ENCODE measurements at regions not wholly inside any gene's neighbourhood (a gene's known extent, or its start where the extent isn't known, plus 50 kb on each side); places are given as distances from the start of the nearest gene placed in this dataset.

DNA sequence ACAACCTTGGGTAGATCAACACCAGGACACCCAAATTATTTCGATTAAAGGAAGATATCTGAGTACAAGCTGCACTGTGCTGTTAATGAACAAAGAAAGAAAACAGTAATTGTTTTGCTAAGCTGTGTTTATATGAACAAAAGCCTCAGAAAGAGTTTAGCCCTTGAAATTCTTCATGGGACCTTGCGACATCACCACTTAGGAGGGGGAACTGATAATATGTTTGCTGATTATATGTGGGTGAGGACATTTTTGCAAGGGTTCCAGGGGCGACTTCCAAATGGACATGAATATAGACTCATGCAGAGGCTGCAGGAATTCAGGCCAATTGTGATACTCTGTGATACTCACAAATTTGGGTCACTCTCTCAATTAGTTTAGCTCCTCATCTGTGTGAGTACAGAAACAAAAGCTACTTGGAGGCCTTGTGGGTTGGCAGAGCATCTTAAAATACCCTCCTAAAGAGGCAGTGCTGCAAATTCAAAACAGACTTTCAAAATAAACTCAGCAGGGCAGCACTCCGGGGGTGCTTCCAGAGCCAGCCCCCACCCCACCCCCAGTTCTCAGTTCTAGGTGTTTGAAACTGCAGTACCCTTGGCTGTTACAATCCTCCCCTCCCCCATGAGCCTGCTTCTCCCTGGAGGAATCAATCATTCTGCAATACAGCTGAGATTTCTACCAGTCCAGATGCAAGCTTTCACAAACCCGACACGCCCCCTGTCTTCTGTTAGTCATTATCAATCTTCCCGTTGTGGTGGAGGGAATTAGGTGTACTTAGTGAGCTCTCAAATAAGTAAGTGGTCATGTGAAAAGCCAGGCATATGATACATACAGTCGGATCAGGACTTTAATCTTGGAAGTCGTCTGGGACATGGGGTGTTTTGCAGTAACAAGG, 97.0 kb upstream of the MBNL2 start:
- H3K9me3 ChIP-seq: no peaks in the 10 kb centered on the region
- Mint-ChIP-seq H3K36me3 (ENCODE audit: insufficient read depth, unreplicated experiment) (no peaks in the 10 kb centered on the region), H3K9me3 (ENCODE audit: unreplicated experiment) (no peaks in the 10 kb centered on the region), H3K4me3 (ENCODE audit: unreplicated experiment) (no peak overlapping the region), H3K27me3 (ENCODE audit: insufficient read depth, unreplicated experiment) (no peaks in the 10 kb centered on the region), H3K4me1 (ENCODE audit: low read depth, unreplicated experiment) (peaks cover 59% of the 10 kb centered on the region), H3K27ac (ENCODE audit: unreplicated experiment) (no peak overlapping the region)
- no peaks in the 10 kb centered on the region for H3K36me3 ChIP-seq (ENCODE audit: control insufficient read depth, insufficient read depth, low read length)
- no peaks in the 10 kb centered on the region for H3K27me3 ChIP-seq (replicated peaks; ENCODE audit: control insufficient read depth, insufficient read depth, low read length)
- no peak overlapping the region for H3K4me3 ChIP-seq (ENCODE audit: low read depth, low read length)
- TF ChIP-seq, protein P1, sequence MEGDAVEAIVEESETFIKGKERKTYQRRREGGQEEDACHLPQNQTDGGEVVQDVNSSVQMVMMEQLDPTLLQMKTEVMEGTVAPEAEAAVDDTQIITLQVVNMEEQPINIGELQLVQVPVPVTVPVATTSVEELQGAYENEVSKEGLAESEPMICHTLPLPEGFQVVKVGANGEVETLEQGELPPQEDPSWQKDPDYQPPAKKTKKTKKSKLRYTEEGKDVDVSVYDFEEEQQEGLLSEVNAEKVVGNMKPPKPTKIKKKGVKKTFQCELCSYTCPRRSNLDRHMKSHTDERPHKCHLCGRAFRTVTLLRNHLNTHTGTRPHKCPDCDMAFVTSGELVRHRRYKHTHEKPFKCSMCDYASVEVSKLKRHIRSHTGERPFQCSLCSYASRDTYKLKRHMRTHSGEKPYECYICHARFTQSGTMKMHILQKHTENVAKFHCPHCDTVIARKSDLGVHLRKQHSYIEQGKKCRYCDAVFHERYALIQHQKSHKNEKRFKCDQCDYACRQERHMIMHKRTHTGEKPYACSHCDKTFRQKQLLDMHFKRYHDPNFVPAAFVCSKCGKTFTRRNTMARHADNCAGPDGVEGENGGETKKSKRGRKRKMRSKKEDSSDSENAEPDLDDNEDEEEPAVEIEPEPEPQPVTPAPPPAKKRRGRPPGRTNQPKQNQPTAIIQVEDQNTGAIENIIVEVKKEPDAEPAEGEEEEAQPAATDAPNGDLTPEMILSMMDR (IDR thresholded peaks at IDR 0.05; ENCODE audit: insufficient read depth in 1 of 2, low read depth in 1 of 2, low read length in 1 of 2, severe bottlenecking in 1 of 2, unreplicated experiment in 1 of 2): peak in 1 of 2 experiments; percentile 14
- intact Hi-C loops (cut with micrococcal nuclease; ENCODE audit: unreplicated experiment): loop anchor here (5.0 kb wide), 1 partner anchor 87 kb away; no protein-coding TSS in a partner anchor
- no TSS peak for BruUV-seq (replicated peaks)
- peak; percentile 44 to 46 for DNase-seq
- ChIA-PET POLR2A (interaction anchor here (0.7 kb wide), 1 partner anchor 17 kb away, joined by 3 read pairs; no protein-coding TSS in a partner anchor), CTCF (interaction anchor here (0.7 to 2.4 kb wide), 5 partner anchors 9 to 277 kb away, joined by 3 to 15 read pairs (median 3); no protein-coding TSS in a partner anchor)
- peaks cover 62% of the 10 kb centered on the region for H3K4me1 ChIP-seq

DNA sequence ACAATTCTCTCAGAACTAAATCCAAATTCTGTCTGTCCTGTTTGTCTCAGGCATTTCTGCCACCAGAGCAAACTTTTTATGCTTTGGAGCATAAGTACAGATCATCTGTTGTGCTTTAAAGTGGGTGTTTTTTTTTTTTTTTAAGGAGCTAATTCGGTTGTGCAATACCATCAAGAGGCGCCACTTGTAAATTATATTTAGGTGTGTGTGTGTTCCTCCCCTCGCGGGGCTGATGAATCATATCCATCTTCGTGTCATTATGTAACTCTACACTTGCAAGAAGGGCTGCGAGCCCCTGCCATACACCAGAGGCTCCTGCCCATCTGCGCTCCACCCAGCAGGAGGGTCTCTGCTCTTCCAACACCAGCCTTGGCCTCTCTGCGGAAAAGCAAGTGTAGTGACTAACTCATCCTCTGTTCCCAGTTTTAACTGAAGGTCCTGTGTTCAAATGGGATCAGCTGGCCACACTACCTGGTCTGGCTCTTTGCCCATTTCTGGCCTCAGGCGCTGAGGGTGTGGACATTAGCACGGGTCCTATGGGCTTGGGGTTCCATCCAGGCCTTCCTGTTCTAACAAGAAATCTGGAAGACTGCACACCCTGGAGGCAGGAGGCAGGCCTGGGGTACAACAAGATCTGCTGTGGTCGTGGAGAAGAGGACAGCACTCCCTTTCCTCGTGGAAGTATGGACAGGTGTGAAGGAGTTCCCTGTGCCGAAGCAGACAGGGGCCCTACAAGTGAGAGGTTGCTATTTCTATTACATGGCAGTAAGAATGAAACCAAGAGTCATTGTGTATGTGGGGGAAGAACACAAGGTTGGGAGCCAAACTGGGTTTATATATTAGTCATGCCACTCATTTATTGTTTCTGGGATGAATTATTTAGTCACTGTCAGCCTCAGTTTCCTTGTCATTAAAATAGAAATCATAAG, 96.1 kb upstream of the MBNL2 start:
- ChIA-PET POLR2A (interaction anchor here (0.7 kb wide), 1 partner anchor 16 kb away, joined by 3 read pairs; no protein-coding TSS in a partner anchor), CTCF (interaction anchor here (0.6 to 2.4 kb wide), 7 partner anchors 8 to 278 kb away, joined by 3 to 15 read pairs (median 3); no protein-coding TSS in a partner anchor)
- H3K9me3 Mint-ChIP-seq (ENCODE audit: unreplicated experiment): no peaks in the 10 kb centered on the region
- intact Hi-C loops (cut with micrococcal nuclease; ENCODE audit: unreplicated experiment): loop anchor here (5.0 kb wide), 1 partner anchor 86 kb away; no protein-coding TSS in a partner anchor
- no peak for DNase-seq
- TF ChIP-seq, protein P1 (IDR thresholded peaks at IDR 0.05; ENCODE audit: insufficient read depth in 1 of 2, low read depth in 1 of 2, low read length in 1 of 2, severe bottlenecking in 1 of 2, unreplicated experiment in 1 of 2): no peak
- no TSS peak for BruUV-seq (replicated peaks)
- H3K36me3 Mint-ChIP-seq (ENCODE audit: insufficient read depth, unreplicated experiment): no peaks in the 10 kb centered on the region
- no peaks in the 10 kb centered on the region for H3K9me3 ChIP-seq
- H3K4me3 ChIP-seq (ENCODE audit: low read depth, low read length): no peak overlapping the region
- H3K27ac Mint-ChIP-seq (ENCODE audit: unreplicated experiment): no peak overlapping the region
- H3K27me3 Mint-ChIP-seq (ENCODE audit: insufficient read depth, unreplicated experiment): no peaks in the 10 kb centered on the region
- peaks cover 60% of the 10 kb centered on the region for H3K4me1 Mint-ChIP-seq (ENCODE audit: low read depth, unreplicated experiment)
- H3K27me3 ChIP-seq (replicated peaks; ENCODE audit: control insufficient read depth, insufficient read depth, low read length): no peaks in the 10 kb centered on the region
- H3K4me3 Mint-ChIP-seq (ENCODE audit: unreplicated experiment): no peak overlapping the region
- H3K36me3 ChIP-seq (ENCODE audit: control insufficient read depth, insufficient read depth, low read length): no peaks in the 10 kb centered on the region
- H3K4me1 ChIP-seq: peaks cover 62% of the 10 kb centered on the region

DNA sequence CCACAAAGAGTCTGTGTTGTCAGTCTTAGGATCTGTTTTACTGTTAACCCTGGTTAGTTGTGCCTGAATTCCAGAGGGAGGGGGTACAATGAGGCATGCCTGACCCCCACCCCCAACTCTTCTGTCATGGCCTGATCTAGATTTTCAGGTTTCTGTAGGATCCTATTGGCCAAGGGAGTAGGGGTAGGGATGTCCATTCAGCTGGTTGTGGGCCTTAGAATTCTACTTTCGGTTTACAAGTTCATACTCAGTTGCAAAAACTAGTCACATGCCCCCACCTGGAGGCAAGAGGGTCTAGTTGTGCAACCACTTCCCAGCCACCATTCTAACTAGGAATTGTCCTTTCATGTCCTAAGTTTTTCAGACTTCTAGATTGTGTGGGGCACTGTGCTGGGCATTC, 94.3 kb upstream of the MBNL2 start:
- Histone ChIP-seq H3K27me3 (replicated peaks; ENCODE audit: control insufficient read depth, insufficient read depth, low read length) (no peaks in the 10 kb centered on the region), H3K4me1 (peaks cover 44% of the 10 kb centered on the region), H3K36me3 (ENCODE audit: control insufficient read depth, insufficient read depth, low read length) (no peaks in the 10 kb centered on the region), H3K9me3 (no peaks in the 10 kb centered on the region), H3K4me3 (ENCODE audit: low read depth, low read length) (no peak overlapping the region)
- H3K4me3 Mint-ChIP-seq (ENCODE audit: unreplicated experiment): no peak overlapping the region
- CTCF ChIA-PET: interaction anchor here (1.3 to 1.6 kb wide), 2 partner anchors 13 to 18 kb away, joined by 3 to 10 read pairs; no protein-coding TSS in a partner anchor
- no peaks in the 10 kb centered on the region for H3K36me3 Mint-ChIP-seq (ENCODE audit: insufficient read depth, unreplicated experiment)
- peak overlapping the region; percentile 43 for H3K27ac Mint-ChIP-seq (ENCODE audit: unreplicated experiment)
- TF ChIP-seq, protein P1 (IDR thresholded peaks at IDR 0.05; ENCODE audit: insufficient read depth in 1 of 2, low read depth in 1 of 2, low read length in 1 of 2, severe bottlenecking in 1 of 2, unreplicated experiment in 1 of 2): no peak
- POLR2A ChIA-PET: interaction anchor here (0.6 kb wide), 1 partner anchor 14 kb away, joined by 4 read pairs; no protein-coding TSS in a partner anchor
- intact Hi-C loops (cut with micrococcal nuclease; ENCODE audit: unreplicated experiment): loop anchor here (1.0 to 5.0 kb wide), 3 partner anchors 13 to 84 kb away; no protein-coding TSS in a partner anchor
- DNase-seq: peak; percentile 81 to 83
- no TSS peak for BruUV-seq (replicated peaks)
- no peaks in the 10 kb centered on the region for H3K27me3 Mint-ChIP-seq (ENCODE audit: insufficient read depth, unreplicated experiment)
- no peaks in the 10 kb centered on the region for H3K9me3 Mint-ChIP-seq (ENCODE audit: unreplicated experiment)
- peaks cover 64% of the 10 kb centered on the region for H3K4me1 Mint-ChIP-seq (ENCODE audit: low read depth, unreplicated experiment)
